ENCODE measurements at regions not wholly inside any gene's neighbourhood (a gene's known extent, or its start where the extent isn't known, plus 50 kb on each side); places are given as distances from the start of the nearest gene placed in this dataset.

DNA sequence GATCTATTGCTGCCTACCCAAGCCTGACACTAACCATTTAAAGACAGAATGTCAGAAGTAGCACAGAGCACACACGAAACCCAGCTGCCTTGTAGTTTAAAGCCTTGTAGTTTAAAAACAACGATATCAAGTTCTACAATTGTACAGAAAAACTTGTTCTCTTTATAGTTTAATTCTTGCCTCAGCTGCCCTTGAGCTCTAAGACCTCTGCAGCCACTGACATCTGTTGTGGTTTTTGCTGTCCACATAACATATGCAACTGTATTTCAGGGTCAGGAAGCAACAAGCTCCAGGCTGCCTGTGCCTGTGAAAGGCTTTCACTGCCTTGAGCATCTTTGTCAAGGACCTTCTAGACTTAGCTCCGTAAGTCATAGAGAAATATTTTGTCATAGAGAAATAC lies 227.2 kb downstream of the SPCS3 start:
- no peak for TF ChIP-seq POLR2A (IDR thresholded peaks at IDR 0.05)
- TF ChIP-seq, protein P1, sequence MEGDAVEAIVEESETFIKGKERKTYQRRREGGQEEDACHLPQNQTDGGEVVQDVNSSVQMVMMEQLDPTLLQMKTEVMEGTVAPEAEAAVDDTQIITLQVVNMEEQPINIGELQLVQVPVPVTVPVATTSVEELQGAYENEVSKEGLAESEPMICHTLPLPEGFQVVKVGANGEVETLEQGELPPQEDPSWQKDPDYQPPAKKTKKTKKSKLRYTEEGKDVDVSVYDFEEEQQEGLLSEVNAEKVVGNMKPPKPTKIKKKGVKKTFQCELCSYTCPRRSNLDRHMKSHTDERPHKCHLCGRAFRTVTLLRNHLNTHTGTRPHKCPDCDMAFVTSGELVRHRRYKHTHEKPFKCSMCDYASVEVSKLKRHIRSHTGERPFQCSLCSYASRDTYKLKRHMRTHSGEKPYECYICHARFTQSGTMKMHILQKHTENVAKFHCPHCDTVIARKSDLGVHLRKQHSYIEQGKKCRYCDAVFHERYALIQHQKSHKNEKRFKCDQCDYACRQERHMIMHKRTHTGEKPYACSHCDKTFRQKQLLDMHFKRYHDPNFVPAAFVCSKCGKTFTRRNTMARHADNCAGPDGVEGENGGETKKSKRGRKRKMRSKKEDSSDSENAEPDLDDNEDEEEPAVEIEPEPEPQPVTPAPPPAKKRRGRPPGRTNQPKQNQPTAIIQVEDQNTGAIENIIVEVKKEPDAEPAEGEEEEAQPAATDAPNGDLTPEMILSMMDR (IDR thresholded peaks at IDR 0.05) = no peak
- TF ChIP-seq POLR2AphosphoS5 (IDR thresholded peaks at IDR 0.05) = no peak
